ENCODE measurements at regions not wholly inside any gene's neighbourhood (a gene's known extent, or its start where the extent isn't known, plus 50 kb on each side); places are given as distances from the start of the nearest gene placed in this dataset.

GRCh38 chrX:109845996-109846395 lies 112.9 kb upstream of the ACSL4 start:
- Histone ChIP-seq H3K4me1 (ENCODE audit: insufficient read depth) (no peaks in the 10 kb centered on the region), H3K27ac (no peak overlapping the region), H3K27me3 (no peaks in the 10 kb centered on the region), H3K9me3 (no peaks in the 10 kb centered on the region), H3K36me3 (no peaks in the 10 kb centered on the region), H3K4me3 (no peak overlapping the region)
- 61 to 71% (median 66%) methylated on average over 4 of the region's 4 CpGs for WGBS, 3 donors
- intact Hi-C loops (cut with DNase I) = no loop called here
- TF ChIP-seq, protein P1, sequence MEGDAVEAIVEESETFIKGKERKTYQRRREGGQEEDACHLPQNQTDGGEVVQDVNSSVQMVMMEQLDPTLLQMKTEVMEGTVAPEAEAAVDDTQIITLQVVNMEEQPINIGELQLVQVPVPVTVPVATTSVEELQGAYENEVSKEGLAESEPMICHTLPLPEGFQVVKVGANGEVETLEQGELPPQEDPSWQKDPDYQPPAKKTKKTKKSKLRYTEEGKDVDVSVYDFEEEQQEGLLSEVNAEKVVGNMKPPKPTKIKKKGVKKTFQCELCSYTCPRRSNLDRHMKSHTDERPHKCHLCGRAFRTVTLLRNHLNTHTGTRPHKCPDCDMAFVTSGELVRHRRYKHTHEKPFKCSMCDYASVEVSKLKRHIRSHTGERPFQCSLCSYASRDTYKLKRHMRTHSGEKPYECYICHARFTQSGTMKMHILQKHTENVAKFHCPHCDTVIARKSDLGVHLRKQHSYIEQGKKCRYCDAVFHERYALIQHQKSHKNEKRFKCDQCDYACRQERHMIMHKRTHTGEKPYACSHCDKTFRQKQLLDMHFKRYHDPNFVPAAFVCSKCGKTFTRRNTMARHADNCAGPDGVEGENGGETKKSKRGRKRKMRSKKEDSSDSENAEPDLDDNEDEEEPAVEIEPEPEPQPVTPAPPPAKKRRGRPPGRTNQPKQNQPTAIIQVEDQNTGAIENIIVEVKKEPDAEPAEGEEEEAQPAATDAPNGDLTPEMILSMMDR (IDR thresholded peaks at IDR 0.05) = no peak
- TF ChIP-seq EP300 (IDR thresholded peaks at IDR 0.05) (no peak), POLR2A (IDR thresholded peaks at IDR 0.05) (no peak)
- no peak for DNase-seq

GRCh38 chrX:109847257-109848187 lies 114.5 kb upstream of the ACSL4 start:
- Histone ChIP-seq H3K9me3 (no peaks in the 10 kb centered on the region), H3K4me1 (ENCODE audit: insufficient read depth) (no peaks in the 10 kb centered on the region), H3K36me3 (no peaks in the 10 kb centered on the region), H3K27ac (no peak overlapping the region), H3K27me3 (no peaks in the 10 kb centered on the region), H3K4me3 (no peak overlapping the region)
- DNase-seq = peak in 2 of 5 donors; percentile 13 to 28
- WGBS, 3 donors = 62 to 64% (median 63%) methylated on average over 5 of the region's 5 CpGs
- intact Hi-C loops (cut with DNase I) = no loop called here
- TF ChIP-seq POLR2A (IDR thresholded peaks at IDR 0.05) = no peak
- TF ChIP-seq, protein P1 (IDR thresholded peaks at IDR 0.05) = no peak
- TF ChIP-seq EP300 (IDR thresholded peaks at IDR 0.05) = no peak

GRCh38 chrX:109848461-109849050 lies 115.5 kb upstream of the ACSL4 start:
- no peaks in the 10 kb centered on the region for H3K27me3 ChIP-seq
- WGBS, 3 donors = 43 to 46% (median 46%) methylated on average over 4 of the region's 4 CpGs

DNA sequence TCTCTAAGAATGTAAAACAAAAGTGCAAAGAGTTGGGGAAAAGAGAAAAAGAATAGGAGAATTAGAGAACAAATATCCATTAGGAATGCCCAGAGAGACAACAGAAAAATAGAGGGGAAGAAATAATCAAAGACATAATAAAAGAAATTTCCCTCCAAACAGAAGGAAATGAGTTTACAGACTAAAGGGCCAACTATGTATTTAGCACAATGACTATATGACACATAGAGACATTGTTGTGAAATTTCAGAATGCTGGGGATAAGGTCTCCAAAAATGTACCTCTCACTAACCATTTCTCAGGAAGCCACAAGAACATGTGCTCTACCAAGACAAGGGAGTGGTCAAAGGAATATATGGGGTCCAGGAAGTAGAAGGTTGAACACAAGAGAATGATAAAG lies 121.0 kb upstream of the ACSL4 start:
- intact Hi-C loops (cut with DNase I) = no loop called here

More at GRCh38 chrX:109848461-109849050, 115.5 kb upstream of the ACSL4 start:
- Histone ChIP-seq H3K27ac (no peak overlapping the region), H3K4me3 (no peak overlapping the region), H3K9me3 (no peaks in the 10 kb centered on the region), H3K36me3 (no peaks in the 10 kb centered on the region), H3K4me1 (ENCODE audit: insufficient read depth) (no peaks in the 10 kb centered on the region)
- intact Hi-C loops (cut with DNase I) = no loop called here
- TF ChIP-seq EP300 (IDR thresholded peaks at IDR 0.05) (no peak), POLR2A (IDR thresholded peaks at IDR 0.05) (no peak)
- TF ChIP-seq, protein P1 (IDR thresholded peaks at IDR 0.05) = no peak
- no peak for DNase-seq

More for the DNA sequence above, 121.0 kb upstream of the ACSL4 start:
- Histone ChIP-seq H3K4me3 (no peak overlapping the region), H3K4me1 (ENCODE audit: insufficient read depth) (no peaks in the 10 kb centered on the region), H3K27ac (no peak overlapping the region), H3K36me3 (no peaks in the 10 kb centered on the region), H3K27me3 (no peaks in the 10 kb centered on the region), H3K9me3 (no peaks in the 10 kb centered on the region)
- DNase-seq = no peak
- TF ChIP-seq EP300 (IDR thresholded peaks at IDR 0.05) (no peak), POLR2A (IDR thresholded peaks at IDR 0.05) (no peak)
- TF ChIP-seq, protein P1 (IDR thresholded peaks at IDR 0.05) = no peak

All from ovary (tissue), 7 donors.